ENCODE measurements at regions not wholly inside any gene's neighbourhood (a gene's known extent, or its start where the extent isn't known, plus 50 kb on each side); places are given as distances from the start of the nearest gene placed in this dataset.

DNA sequence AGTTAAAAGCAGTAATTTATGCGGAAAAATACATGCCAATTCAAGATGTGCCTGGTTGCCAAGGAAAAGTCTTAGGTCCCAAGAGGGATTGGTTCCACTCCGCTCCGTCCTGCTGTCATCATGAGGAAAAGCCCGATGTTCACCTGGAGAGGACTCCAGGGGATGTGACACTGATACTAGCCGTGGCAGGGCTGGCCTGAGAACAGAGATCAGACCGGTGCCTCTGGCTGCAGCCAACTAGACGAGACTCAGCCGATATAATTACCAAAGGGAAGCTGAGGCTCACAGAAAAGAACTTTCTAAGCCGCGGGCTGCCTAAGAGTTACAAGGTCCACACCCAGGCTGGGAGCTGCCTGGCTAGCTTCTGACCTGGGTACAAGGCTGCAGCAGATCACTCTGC, 81.3 kb upstream of the UNC5B start:
- no peak overlapping the region for H3K4me3 ChIP-seq (ENCODE audit: low read length, poor library complexity, severe bottlenecking)
- no peaks in the 10 kb centered on the region for H3K9me2 ChIP-seq (replicated peaks; ENCODE audit: low read depth, low read length)
- no peaks in the 10 kb centered on the region for H3K79me2 ChIP-seq (ENCODE audit: insufficient read depth, low read length)
- H4K20me1 ChIP-seq (ENCODE audit: insufficient read depth, low read length, poor library complexity, severe bottlenecking): no peaks in the 10 kb centered on the region
- H3K4me2 ChIP-seq (ENCODE audit: low read depth, low read length, poor library complexity, severe bottlenecking): no peak overlapping the region
- H3K4me1 ChIP-seq (ENCODE audit: insufficient read depth, low read length, poor library complexity, severe bottlenecking): peaks cover 29% of the 10 kb centered on the region
- H3K9ac ChIP-seq (ENCODE audit: low read depth, low read length, poor library complexity, severe bottlenecking): no peak overlapping the region
- H3K36me3 ChIP-seq (ENCODE audit: insufficient read depth, low read length): no peaks in the 10 kb centered on the region
- no peak overlapping the region for H2AFZ ChIP-seq (ENCODE audit: low read length)
- no peak for TF ChIP-seq CTCF (conservative IDR thresholded peaks at IDR 0.05; ENCODE audit: low read length)
- no peak for TF ChIP-seq EZH2phosphoT487 (IDR thresholded peaks at IDR 0.05; ENCODE audit: borderline replicate concordance)
- H3F3A ChIP-seq (ENCODE audit: low read depth): no peaks in the 10 kb centered on the region
- H3K9me3 ChIP-seq (ENCODE audit: insufficient read depth, low read depth, low read length): no peaks in the 10 kb centered on the region
- H3K27me3 ChIP-seq (ENCODE audit: insufficient read depth, low read length, poor library complexity, severe bottlenecking): no peaks in the 10 kb centered on the region

GRCh38 chr10:71131508-71132088, 80.8 kb upstream of the UNC5B start:
- Histone ChIP-seq H4K20me1 (ENCODE audit: insufficient read depth, low read length, poor library complexity, severe bottlenecking) (no peaks in the 10 kb centered on the region), H3K79me2 (ENCODE audit: insufficient read depth, low read length) (no peaks in the 10 kb centered on the region), H3K9ac (ENCODE audit: low read depth, low read length, poor library complexity, severe bottlenecking) (no peak overlapping the region), H3K27me3 (ENCODE audit: insufficient read depth, low read length, poor library complexity, severe bottlenecking) (no peaks in the 10 kb centered on the region), H3K9me3 (ENCODE audit: insufficient read depth, low read depth, low read length) (no peaks in the 10 kb centered on the region), H3K9me2 (replicated peaks; ENCODE audit: low read depth, low read length) (no peaks in the 10 kb centered on the region), H2AFZ (ENCODE audit: low read length) (no peak overlapping the region), H3F3A (ENCODE audit: low read depth) (no peaks in the 10 kb centered on the region), H3K36me3 (ENCODE audit: insufficient read depth, low read length) (no peaks in the 10 kb centered on the region), H3K4me1 (ENCODE audit: insufficient read depth, low read length, poor library complexity, severe bottlenecking) (peaks cover 29% of the 10 kb centered on the region), H3K4me2 (ENCODE audit: low read depth, low read length, poor library complexity, severe bottlenecking) (no peak overlapping the region), H3K4me3 (ENCODE audit: low read length, poor library complexity, severe bottlenecking) (no peak overlapping the region)
- no peak for TF ChIP-seq CTCF (conservative IDR thresholded peaks at IDR 0.05; ENCODE audit: low read length)
- TF ChIP-seq EZH2phosphoT487 (IDR thresholded peaks at IDR 0.05; ENCODE audit: borderline replicate concordance): no peak

- Histone ChIP-seq H3K4me1 (ENCODE audit: insufficient read depth, low read length, poor library complexity, severe bottlenecking) (peaks cover 29% of the 10 kb centered on the region), H3K9ac (ENCODE audit: low read depth, low read length, poor library complexity, severe bottlenecking) (no peak overlapping the region), H3F3A (ENCODE audit: low read depth) (no peaks in the 10 kb centered on the region), H3K9me2 (replicated peaks; ENCODE audit: low read depth, low read length) (no peaks in the 10 kb centered on the region), H3K4me3 (ENCODE audit: low read length, poor library complexity, severe bottlenecking) (no peak overlapping the region), H4K20me1 (ENCODE audit: insufficient read depth, low read length, poor library complexity, severe bottlenecking) (no peaks in the 10 kb centered on the region), H3K27me3 (ENCODE audit: insufficient read depth, low read length, poor library complexity, severe bottlenecking) (no peaks in the 10 kb centered on the region), H2AFZ (ENCODE audit: low read length) (no peak overlapping the region), H3K36me3 (ENCODE audit: insufficient read depth, low read length) (no peaks in the 10 kb centered on the region), H3K79me2 (ENCODE audit: insufficient read depth, low read length) (no peaks in the 10 kb centered on the region), H3K9me3 (ENCODE audit: insufficient read depth, low read depth, low read length) (no peaks in the 10 kb centered on the region), H3K4me2 (ENCODE audit: low read depth, low read length, poor library complexity, severe bottlenecking) (peak overlapping the region; percentile 5)
- TF ChIP-seq EZH2phosphoT487 (IDR thresholded peaks at IDR 0.05; ENCODE audit: borderline replicate concordance) (no peak), CTCF (conservative IDR thresholded peaks at IDR 0.05; ENCODE audit: low read length) (no peak)
Observed at GRCh38 chr10:71132321-71132810, 80.0 kb upstream of the UNC5B start.

Data from Loucy (cell line).